ENCODE measurements at regions not wholly inside any gene's neighbourhood (a gene's known extent, or its start where the extent isn't known, plus 50 kb on each side); places are given as distances from the start of the nearest gene placed in this dataset.

GRCh38 chr15:46166750-46167149, 531.9 kb downstream of the SQOR start:
- H3K4me1 ChIP-seq, result no peaks in the 10 kb centered on the region
- no peak overlapping the region for H3K27ac ChIP-seq
- no peaks in the 10 kb centered on the region for H3K36me3 ChIP-seq
- no peaks in the 10 kb centered on the region for H3K27me3 ChIP-seq
- no peak overlapping the region for H3K4me3 ChIP-seq
- intact Hi-C loops (cut with DNase I), result no loop called here
- peaks cover 0 to 7% of the 10 kb centered on the region in 2 donors for H3K9me3 ChIP-seq
- TF ChIP-seq CTCF (IDR thresholded peaks at IDR 0.05), result no peak
- DNase-seq (ENCODE audit: low spot score in 2 of 2), result no peak

GRCh38 chr15:46170326-46170725, 535.5 kb downstream of the SQOR start:
- no peak for DNase-seq (ENCODE audit: low spot score in 2 of 2)
- no peak for TF ChIP-seq CTCF (IDR thresholded peaks at IDR 0.05)

GRCh38 chr15:46174122-46174521, 539.3 kb downstream of the SQOR start:
- H3K36me3 ChIP-seq, result no peaks in the 10 kb centered on the region
- peaks cover 0 to 10% of the 10 kb centered on the region in 2 donors for H3K9me3 ChIP-seq
- TF ChIP-seq CTCF (IDR thresholded peaks at IDR 0.05), result no peak
- H3K4me3 ChIP-seq, result no peak overlapping the region
- H3K27ac ChIP-seq, result no peak overlapping the region
- no peaks in the 10 kb centered on the region for H3K27me3 ChIP-seq
- intact Hi-C loops (cut with DNase I), result no loop called here
- no peak for DNase-seq (ENCODE audit: low spot score in 2 of 2)
- H3K4me1 ChIP-seq, result no peaks in the 10 kb centered on the region

More at GRCh38 chr15:46170326-46170725, 535.5 kb downstream of the SQOR start:
- intact Hi-C loops (cut with DNase I), result no loop called here
- no peaks in the 10 kb centered on the region for H3K36me3 ChIP-seq
- peaks cover 0 to 10% of the 10 kb centered on the region in 2 donors for H3K9me3 ChIP-seq
- H3K4me1 ChIP-seq, result no peaks in the 10 kb centered on the region
- no peaks in the 10 kb centered on the region for H3K27me3 ChIP-seq
- H3K4me3 ChIP-seq, result no peak overlapping the region
- H3K27ac ChIP-seq, result no peak overlapping the region

- no peak for TF ChIP-seq CTCF (IDR thresholded peaks at IDR 0.05)
- intact Hi-C loops (cut with DNase I), result no loop called here
- Histone ChIP-seq H3K4me3 (no peak overlapping the region), H3K9me3 (peaks cover 0 to 3% of the 10 kb centered on the region in 2 donors), H3K27ac (no peak overlapping the region), H3K4me1 (no peaks in the 10 kb centered on the region), H3K36me3 (no peaks in the 10 kb centered on the region), H3K27me3 (no peaks in the 10 kb centered on the region)
- no peak for DNase-seq (ENCODE audit: low spot score in 2 of 2)
Observed at GRCh38 chr15:46177219-46177618, 542.4 kb downstream of the SQOR start.

- no peak overlapping the region for H3K27ac ChIP-seq
- no peaks in the 10 kb centered on the region for H3K27me3 ChIP-seq
- H3K36me3 ChIP-seq, result no peaks in the 10 kb centered on the region
- no peak for TF ChIP-seq CTCF (IDR thresholded peaks at IDR 0.05)
- intact Hi-C loops (cut with DNase I), result no loop called here
- no peak overlapping the region for H3K4me3 ChIP-seq
- DNase-seq (ENCODE audit: low spot score in 2 of 2), result no peak
- H3K9me3 ChIP-seq, result peaks cover 0 to 12% of the 10 kb centered on the region in 2 donors
- no peaks in the 10 kb centered on the region for H3K4me1 ChIP-seq
Observed at GRCh38 chr15:46178138-46178537, 543.3 kb downstream of the SQOR start.

- Histone ChIP-seq H3K36me3 (no peaks in the 10 kb centered on the region), H3K27me3 (no peaks in the 10 kb centered on the region), H3K4me1 (no peaks in the 10 kb centered on the region), H3K4me3 (no peak overlapping the region), H3K27ac (no peak overlapping the region), H3K9me3 (no peaks in the 10 kb centered on the region)
- intact Hi-C loops (cut with DNase I), result no loop called here
- no peak for DNase-seq (ENCODE audit: low spot score in 2 of 2)
- TF ChIP-seq CTCF (IDR thresholded peaks at IDR 0.05), result no peak
Observed at GRCh38 chr15:46207341-46207740, 572.5 kb downstream of the SQOR start.
